Neutrophil (primary cell): ENCODE measurements at regions not wholly inside any gene's neighbourhood (a gene's known extent, or its start where the extent isn't known, plus 50 kb on each side); places are given as distances from the start of the nearest gene placed in this dataset.

ENCODE experiments used
- H3K27ac ChIP-seq: fragments of 200-600 bp; sonication (generic); 2 replicates; pipeline ENCODE4 v1.5.1; 2016; ENCODE audit warnings: mild to moderate bottlenecking, moderate library complexity
- H3K27me3 ChIP-seq: fragments of 200-600 bp; sonication (generic); 2 replicates; pipeline ENCODE4 v1.6.0; 2016; ENCODE audit warnings: mild to moderate bottlenecking
- H3K36me3 ChIP-seq: fragments of 200-600 bp; sonication (generic); 2 replicates; pipeline ENCODE4 v1.5.1; 2017
- H3K4me1 ChIP-seq, 2 experiments: fragments of 200-600 bp in 1 of 2; sonication (generic) in 1 of 2; 1 replicate in 1 of 2; 2 replicates in 1 of 2; pipeline versions ENCODE4 v1.5.1 to v1.6.1; 2013 to 2016; ENCODE audit warnings: low read depth in 1 of 2, low read length in 1 of 2, mild to moderate bottlenecking in 1 of 2, moderate library complexity in 1 of 2; ENCODE audit not compliant: control insufficient read depth in 1 of 2, insufficient read depth in 1 of 2
- H3K4me3 ChIP-seq, 2 experiments: fragments of 200-600 bp in 1 of 2; sonication (generic) in 1 of 2; 1 replicate in 1 of 2; 2 replicates in 1 of 2; pipeline ENCODE4 v1.5.1; 2013 to 2016; ENCODE audit warnings: low read depth in 1 of 2, low read length in 1 of 2, mild to moderate bottlenecking in 1 of 2, moderate library complexity in 1 of 2
- H3K9me3 ChIP-seq: fragments of 200-600 bp; sonication (generic); 2 replicates; pipeline ENCODE4 v1.5.1; 2016
- TF ChIP-seq, protein P1 (sequence below): fragments of 200-600 bp; sonication (generic); IDR thresholded peaks from 2 replicates; pipeline ENCODE4 v1.5.1; 2016; ENCODE audit warnings: antibody characterized with exemption

DNA sequence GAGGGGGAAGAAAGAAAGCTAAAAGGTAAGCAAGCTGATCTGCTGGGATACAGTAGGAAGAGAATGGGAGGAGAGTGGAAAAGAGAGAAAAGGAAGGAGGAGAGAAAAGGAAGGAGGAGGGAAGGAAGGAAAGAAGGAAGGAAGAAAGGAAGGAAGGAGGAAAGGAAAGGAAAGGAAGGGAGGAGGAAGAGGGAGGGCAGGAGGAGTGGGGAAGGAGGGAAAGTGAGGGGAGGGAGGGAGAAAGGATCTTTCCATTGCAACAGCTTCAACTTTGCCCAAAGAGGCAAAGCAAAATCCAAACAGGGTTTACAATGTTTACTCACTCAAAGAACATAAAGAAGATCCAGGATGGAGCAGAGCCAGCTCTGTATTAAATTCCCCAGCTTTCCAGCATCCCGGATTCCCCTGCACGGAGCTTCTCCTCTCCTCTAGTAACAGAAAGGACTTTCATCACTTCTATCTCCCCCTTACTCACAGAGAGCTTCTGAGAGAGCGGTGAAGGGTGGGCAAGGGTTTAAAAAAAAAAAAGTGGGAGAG is 494.2 kb upstream of the PROK2 start:
- TF ChIP-seq, protein P1, sequence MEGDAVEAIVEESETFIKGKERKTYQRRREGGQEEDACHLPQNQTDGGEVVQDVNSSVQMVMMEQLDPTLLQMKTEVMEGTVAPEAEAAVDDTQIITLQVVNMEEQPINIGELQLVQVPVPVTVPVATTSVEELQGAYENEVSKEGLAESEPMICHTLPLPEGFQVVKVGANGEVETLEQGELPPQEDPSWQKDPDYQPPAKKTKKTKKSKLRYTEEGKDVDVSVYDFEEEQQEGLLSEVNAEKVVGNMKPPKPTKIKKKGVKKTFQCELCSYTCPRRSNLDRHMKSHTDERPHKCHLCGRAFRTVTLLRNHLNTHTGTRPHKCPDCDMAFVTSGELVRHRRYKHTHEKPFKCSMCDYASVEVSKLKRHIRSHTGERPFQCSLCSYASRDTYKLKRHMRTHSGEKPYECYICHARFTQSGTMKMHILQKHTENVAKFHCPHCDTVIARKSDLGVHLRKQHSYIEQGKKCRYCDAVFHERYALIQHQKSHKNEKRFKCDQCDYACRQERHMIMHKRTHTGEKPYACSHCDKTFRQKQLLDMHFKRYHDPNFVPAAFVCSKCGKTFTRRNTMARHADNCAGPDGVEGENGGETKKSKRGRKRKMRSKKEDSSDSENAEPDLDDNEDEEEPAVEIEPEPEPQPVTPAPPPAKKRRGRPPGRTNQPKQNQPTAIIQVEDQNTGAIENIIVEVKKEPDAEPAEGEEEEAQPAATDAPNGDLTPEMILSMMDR = no peak
- H3K27me3 ChIP-seq = no peaks in the 10 kb centered on the region

DNA sequence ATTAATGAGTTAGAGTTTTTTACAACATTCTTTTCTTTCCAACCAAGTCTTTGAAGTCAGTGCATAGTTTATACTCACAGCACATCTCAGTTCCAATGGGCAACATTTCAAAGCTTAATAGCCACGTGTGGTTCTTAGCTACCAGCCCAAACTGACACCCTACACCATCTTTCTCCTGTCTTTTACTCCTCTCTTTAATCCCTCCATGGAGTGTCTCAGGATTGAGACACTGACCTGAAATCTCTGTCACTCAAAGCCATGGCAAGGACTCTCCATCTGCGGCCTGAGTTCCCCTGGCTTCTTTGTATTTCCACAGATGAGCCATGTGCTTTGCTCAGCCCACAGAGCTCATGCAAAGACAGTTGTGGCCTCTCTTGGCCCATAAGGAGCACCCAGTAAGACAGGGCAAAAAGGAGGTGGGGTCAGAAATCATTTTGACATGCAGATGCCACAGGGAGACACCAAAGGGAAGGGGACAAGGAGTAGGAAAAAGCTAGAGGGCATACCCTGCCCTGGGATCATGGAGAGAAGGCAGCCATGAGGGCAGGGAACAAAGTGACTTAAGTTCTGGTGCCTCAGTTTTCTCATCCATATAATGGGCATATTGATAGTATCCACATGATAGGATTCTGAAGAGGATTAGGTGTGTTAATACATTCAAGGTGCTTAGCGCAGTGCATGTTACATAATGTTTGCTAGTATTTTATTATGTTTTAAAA is 493.6 kb upstream of the PROK2 start:
- TF ChIP-seq, protein P1 = no peak
- Histone ChIP-seq H3K4me3 (no peak overlapping the region), H3K27me3 (no peaks in the 10 kb centered on the region), H3K36me3 (no peaks in the 10 kb centered on the region), H3K27ac (no peak overlapping the region), H3K4me1 (peaks cover 7% of the 10 kb centered on the region in 2 experiments), H3K9me3 (no peaks in the 10 kb centered on the region)

More for the DNA sequence above, 494.2 kb upstream of the PROK2 start:
- no peak overlapping the region for H3K4me3 ChIP-seq
- peaks cover 6 to 7% of the 10 kb centered on the region in 2 experiments for H3K4me1 ChIP-seq
- no peaks in the 10 kb centered on the region for H3K36me3 ChIP-seq
- H3K27ac ChIP-seq = no peak overlapping the region
- no peaks in the 10 kb centered on the region for H3K9me3 ChIP-seq

DNA sequence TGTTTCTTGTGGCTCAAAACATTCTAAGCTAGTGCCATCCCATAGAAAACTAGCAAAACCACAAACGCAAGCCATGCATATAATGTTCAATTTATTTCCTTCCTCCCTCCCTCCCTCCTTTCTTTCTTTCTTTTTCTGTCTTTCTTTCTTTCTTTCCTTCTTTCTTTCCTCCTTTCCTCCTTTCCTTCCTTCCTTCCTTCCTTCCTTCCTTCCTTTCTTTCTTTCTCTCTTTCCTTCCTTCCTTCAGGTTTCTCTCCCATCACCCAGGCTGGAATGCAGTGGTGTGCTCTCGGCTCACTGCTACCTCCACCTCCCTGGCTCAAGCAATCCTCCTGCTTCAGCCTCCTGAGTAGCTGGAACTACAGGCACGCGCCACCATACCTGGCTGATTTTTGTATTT is 492.8 kb upstream of the PROK2 start:
- no peaks in the 10 kb centered on the region for H3K27me3 ChIP-seq
- no peak overlapping the region for H3K27ac ChIP-seq
- H3K4me3 ChIP-seq = no peak overlapping the region
- no peaks in the 10 kb centered on the region for H3K36me3 ChIP-seq
- no peaks in the 10 kb centered on the region for H3K9me3 ChIP-seq
- H3K4me1 ChIP-seq = peaks cover 7% of the 10 kb centered on the region in 2 experiments
- TF ChIP-seq, protein P1 = no peak

DNA sequence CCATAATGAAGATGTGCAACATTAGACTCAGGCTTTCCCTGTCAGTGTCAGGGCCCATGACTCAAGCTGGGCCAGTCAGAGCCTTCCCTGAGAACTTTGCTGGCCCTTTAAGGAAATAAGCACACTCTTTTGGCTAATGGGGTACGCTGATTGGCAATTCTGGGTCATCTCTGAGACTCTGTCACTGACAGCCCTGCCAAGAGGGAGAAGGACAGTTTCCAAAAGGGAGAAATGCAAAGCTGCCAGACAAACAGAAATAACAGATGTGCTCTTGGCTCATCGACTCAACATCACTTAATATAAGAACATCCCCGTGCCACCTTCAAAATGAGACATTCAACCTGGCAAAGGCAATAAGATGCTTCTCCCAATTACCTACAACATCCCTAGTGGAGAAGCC is 491.9 kb upstream of the PROK2 start:
- TF ChIP-seq, protein P1 = no peak
- H3K4me3 ChIP-seq = no peak overlapping the region
- no peaks in the 10 kb centered on the region for H3K9me3 ChIP-seq
- H3K4me1 ChIP-seq = peaks cover 7% of the 10 kb centered on the region in 2 experiments
- H3K27me3 ChIP-seq = no peaks in the 10 kb centered on the region
- H3K36me3 ChIP-seq = no peaks in the 10 kb centered on the region
- no peak overlapping the region for H3K27ac ChIP-seq

DNA sequence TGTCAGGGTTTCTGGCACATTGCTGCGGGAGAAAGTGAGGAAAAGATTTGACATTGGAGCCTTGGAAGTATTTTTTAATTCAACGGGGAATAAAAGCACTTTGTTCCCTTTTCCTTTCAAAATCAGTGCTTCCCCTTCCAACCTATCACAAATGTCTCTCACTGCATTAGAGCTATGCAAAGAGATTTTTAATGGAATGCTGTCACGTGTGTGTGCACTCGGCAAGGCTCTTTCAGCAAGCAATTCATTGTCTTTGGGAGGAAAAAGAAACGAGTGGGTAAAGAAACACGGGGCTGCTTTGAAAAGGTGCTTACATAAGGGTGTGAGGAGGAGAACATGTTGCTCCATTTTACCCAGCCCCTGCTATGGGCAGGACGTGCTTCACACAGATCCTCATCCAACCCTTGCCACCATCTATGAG is 490.4 kb upstream of the PROK2 start:
- no peaks in the 10 kb centered on the region for H3K9me3 ChIP-seq
- H3K4me3 ChIP-seq = no peak overlapping the region
- H3K27ac ChIP-seq = no peak overlapping the region
- no peaks in the 10 kb centered on the region for H3K27me3 ChIP-seq
- TF ChIP-seq, protein P1 = no peak
- peaks cover 8 to 11% of the 10 kb centered on the region in 2 experiments for H3K4me1 ChIP-seq
- H3K36me3 ChIP-seq = no peaks in the 10 kb centered on the region
